ENCODE measurements at regions not wholly inside any gene's neighbourhood (a gene's known extent, or its start where the extent isn't known, plus 50 kb on each side); places are given as distances from the start of the nearest gene placed in this dataset.

DNA sequence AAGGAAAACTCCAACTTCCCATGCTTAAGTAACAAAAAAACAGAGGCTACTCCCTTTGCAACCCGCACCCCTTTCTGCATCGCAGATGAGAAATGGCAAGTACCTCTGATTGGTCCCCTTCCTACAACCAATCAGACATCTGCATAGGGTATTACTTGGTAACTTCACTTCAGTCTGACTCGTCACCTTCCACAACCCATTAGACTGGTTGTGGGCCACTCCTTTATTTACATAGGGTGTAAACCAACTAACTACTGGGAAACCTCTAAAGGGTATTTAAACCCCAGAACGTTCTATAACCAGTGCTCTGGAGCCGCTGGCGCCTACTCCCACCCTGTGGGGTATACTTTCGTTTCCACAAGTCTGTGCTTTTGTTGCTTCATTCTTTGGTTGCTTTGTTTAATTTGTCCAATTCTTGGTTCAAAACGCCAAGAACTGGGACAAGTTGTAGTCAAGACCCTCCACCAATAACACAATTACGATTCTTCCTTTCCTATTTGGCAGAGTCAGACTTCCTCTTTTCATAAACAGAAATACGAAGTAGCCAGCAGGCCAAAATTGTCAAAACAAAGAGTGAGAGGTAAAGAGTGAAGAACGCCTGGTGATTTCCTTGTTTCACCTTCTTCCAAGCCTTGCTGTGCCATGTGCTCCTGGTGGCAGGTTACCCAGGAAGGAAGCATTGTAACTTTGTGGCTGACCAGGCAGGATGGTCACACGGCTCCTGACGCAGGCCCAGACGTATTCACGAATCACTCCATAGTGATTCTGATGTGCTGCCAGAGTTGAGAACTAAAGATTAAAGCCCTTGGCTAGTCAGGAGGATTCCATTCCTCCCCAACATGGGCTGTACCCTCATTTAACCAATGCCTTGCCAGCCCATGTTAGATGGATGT lies 477.4 kb downstream of the ARHGEF28 start:
- DNase-seq, result no peak

GRCh38 chr5:74100268-74100665 lies 474.3 kb downstream of the ARHGEF28 start:
- DNase-seq, result no peak

- DNase-seq, result no peak
These were observed 473.7 kb downstream of the ARHGEF28 start for GRCh38 chr5:74099538-74100267.

- DNase-seq, result no peak
These were observed 472.9 kb downstream of the ARHGEF28 start for GRCh38 chr5:74098941-74099340.

- no peak for DNase-seq
These were observed 472.5 kb downstream of the ARHGEF28 start for GRCh38 chr5:74098456-74098855.

DNA sequence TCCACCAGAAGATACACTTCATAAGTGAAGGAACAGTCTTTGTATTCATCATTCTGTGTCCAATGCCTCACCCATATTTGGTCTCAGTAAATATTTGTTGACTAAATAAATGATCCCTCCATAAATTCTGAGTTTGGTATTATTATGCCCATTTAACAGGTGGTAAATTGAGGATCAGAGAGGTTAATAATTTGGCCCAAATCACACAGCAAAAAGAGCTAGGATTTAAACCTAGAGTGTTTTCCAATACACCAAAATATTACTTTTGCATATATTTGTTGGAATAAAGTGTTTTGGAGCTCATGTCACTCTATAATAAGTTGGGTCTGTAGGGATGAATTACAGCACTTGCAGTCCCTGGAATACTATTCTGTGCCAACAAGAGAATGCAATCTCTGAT lies 470.3 kb downstream of the ARHGEF28 start:
- DNase-seq, result no peak

DNA sequence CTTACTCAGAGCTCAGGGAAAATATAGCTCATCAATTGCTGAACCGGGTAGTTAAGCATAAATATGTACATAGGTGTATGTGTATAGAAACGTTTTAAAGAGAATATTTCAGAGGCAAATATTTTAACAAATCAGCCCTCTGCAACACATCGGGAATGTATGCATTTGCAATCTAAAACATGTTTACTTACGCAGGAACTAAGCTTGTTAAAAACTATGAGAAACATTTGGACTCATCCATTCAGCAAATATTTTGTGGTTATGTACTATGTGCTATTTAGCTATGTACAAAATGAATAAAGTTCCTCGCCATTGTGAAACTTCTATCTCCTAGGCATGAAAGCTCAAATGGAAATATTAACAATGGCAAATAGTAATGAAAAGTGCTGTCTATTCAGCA lies 469.9 kb downstream of the ARHGEF28 start:
- DNase-seq, result no peak

GRCh38 chr5:74094782-74095108 lies 468.7 kb downstream of the ARHGEF28 start:
- no peak for DNase-seq

DNA sequence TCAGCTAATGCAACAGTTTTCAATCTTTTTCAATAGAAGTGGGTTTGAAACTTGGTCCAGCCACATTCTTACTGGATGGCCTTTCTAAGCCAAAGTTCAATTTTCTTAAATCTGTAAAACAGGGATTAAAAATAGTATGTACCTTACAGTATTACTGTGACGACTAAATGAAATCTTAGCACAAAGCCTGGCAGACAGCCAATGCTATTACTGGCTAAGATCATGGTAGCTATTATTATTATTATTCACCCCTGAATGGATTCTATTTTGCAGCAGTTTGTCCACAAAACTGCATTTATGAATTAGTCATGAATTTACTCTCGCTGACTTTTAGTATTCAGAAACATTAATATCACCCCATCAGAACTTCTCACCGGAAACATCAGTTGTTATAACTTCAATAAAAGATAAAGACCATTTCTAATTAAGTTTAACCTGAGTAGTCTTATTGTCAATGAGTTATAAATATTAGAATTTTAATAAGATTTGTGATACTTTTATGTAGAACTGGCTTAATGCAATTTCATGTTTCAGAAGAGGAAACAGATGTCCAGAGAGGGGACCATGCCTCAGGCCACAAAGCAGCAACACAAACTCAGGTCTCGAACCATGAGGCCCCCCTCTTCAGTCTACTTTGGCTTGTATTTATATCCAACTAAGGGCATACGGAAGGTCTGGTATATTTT lies 468.2 kb downstream of the ARHGEF28 start:
- DNase-seq, result no peak

DNA sequence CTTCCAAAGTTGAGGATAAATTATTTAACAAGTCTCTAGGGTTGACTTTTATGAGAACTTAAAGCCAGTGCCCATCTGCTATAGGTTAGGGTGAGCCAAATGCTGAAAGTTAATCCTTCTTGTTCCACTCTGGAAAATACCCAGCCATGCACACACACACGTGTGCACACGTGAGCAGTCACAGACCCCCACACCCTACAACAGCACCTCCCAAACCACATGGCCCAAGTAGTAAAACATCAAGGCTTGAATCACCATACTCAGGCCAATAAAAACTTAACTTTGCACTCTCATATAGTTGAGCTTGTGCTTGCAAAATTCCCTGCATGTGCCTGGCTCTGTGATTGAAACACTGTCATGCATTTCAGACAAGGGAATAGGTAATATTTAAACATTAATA lies 467.6 kb downstream of the ARHGEF28 start:
- no peak for DNase-seq

DNA sequence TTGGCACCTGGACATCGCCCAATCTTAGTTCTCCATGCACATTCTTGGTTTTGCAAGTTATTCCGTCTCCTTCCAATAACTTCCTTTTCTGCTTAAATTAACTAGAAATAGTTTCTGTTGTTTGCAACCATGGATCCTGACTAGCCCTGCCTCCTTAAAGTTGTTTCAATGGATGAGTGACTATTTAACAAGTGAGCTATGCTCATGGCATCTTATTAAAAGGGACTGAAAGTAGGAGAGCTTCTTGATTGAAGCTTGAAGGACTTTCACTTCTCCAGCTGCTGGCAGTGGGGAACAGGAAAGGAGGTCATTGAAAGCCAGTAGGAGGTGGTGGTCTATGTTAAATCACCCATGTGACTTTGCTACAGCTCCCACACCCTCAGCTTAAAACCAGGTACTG lies 466.8 kb downstream of the ARHGEF28 start:
- no peak for DNase-seq

DNA sequence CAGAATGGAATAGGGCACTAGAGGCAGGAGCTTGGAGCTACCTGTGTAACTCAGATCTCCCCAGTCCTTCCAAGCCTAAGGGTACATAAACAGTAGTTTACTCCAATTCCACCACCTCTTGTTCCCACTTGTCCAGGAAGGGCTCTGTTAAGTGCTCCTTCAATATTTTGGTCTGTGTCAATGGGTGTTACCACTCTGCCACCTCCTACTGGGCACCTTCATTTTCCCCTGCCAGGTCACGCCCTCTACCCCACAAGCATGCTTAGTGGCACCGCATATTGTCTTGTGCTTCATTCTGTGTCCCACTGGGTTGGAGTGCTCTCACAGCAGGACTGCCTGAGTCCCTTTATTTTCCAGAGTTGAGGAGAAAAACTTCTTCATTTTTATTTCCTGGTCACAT lies 459.8 kb downstream of the ARHGEF28 start:
- no peak for DNase-seq

DNA sequence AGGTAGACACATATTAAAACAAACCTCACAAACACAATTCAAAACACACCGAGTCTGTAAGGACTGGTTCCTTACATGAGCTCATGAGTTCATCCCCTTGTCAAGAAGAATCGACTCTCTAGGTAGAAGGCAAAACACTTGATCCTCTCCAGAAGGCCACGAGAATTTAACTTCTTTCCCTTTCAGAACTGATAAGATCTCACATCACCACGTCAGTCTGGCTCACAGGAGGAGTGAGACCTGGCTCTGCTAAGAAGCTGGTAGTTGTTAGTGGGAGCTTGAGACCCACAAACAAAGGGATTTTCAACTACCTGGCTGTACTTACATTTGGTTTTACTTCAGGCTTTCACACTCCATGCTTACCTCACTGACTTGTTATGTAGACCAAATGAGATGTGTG lies 459.2 kb downstream of the ARHGEF28 start:
- no peak for DNase-seq

- no peak for DNase-seq
These were observed 457.2 kb downstream of the ARHGEF28 start for GRCh38 chr5:74083096-74083791.

DNA sequence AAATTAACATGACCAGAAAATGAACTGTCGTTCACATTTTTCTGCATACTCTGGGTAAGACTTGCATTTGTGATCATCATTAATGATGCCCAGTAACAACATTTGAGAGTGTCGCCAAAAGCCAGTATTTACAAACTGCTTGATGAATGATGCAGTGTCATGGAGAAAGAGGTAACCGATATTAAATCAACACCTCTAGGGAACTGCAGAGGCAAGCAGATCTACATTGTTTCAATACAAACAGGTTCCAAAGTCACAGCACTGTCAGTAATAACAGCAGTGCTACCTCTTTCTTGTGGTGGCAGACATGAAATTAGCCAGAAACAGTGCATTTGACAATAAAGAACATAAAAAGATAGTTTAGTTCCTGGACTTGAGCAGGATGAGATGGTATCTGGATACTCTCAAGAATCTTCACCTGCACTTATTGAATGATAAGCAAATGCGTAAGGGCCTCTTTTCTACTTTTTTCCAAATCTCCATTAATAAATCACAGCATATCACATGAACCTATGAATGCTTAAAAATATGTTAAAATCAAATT lies 456.6 kb downstream of the ARHGEF28 start:
- no peak for DNase-seq

GRCh38 chr5:74081126-74081525 lies 455.1 kb downstream of the ARHGEF28 start:
- no peak for DNase-seq

DNA sequence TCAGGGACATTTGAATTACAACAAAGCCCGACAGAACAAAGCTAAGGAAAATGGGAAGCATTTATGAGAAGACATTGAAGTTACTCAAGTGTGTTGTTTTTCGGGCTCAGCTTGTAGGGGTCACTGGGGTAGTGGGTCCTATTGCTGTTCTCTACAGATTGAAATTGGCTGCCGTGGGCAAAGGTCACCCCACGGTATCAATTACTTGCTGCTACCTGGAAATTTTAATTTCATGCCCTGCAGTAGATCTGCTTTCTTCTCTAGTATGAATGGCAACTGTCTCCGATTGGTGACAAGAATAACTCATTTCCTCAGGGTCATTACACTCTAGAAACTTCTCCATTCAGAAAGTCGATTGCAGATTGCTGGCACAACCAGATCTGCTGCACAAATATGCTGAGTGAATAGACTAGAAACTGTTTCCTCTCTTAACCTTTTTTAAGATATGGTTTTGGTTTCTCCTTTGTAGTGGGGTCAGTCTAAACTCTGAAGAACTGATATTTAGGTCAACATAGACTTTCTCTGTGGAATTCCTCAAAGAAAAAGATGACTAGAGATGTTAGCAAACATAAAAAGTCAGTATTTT lies 454.1 kb downstream of the ARHGEF28 start:
- DNase-seq, result no peak

GRCh38 chr5:74075501-74076484 lies 449.8 kb downstream of the ARHGEF28 start:
- no peak for DNase-seq

DNA sequence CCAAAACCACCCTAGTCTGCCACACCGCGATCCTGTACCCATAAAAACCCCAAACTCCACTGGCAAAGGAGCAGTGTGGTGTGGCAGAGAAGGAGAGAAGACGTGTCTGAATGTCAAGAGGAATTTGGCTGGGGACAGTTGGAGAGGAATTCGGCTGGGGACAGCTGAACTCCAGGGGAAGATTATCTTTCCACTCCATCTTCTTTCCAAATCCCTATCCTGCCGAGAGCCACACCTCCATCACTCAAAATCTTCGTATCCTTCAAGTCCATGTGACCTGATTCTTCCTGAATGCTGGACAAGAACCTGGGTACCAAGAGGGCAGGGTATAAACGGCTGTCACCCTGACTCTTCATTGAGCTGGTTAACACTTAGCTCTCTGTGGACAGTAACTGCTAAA lies 448.1 kb downstream of the ARHGEF28 start:
- no peak for DNase-seq

GRCh38 chr5:74073257-74073656 lies 447.3 kb downstream of the ARHGEF28 start:
- DNase-seq, result no peak

DNA sequence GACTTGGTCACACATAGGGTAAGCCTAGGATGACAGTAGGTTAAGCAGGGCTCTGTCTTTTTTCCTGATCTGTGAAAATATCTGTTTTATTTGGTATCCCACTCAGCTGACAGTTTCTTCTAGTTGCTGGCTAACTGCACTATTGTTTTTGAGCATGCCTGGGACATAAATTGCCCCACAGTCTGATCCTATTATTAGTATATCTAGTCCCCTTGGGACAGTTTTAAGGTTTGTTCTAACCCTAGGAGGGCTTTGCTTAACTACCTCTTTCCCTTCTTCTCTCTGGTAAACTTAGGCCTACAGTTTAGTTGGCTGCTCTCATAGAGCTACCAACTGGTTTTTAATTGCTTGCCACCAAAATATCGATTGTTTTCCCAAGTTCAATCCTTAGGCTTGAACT lies 446.6 kb downstream of the ARHGEF28 start:
- no peak for DNase-seq

All from stimulated activated naive CD4-positive, alpha-beta T cell treated with Interleukin-2 at 50 U/mL for 16 hours (primary cell).